HG03442 (cell line): ENCODE measurements at regions not wholly inside any gene's neighbourhood (a gene's known extent, or its start where the extent isn't known, plus 50 kb on each side); places are given as distances from the start of the nearest gene placed in this dataset.
"Not testable (repeated sequence)": the region's sequence is repeated elsewhere in the genome, so short reads cannot be mapped to it uniquely, and the experiment has no call there.

ENCODE experiments used
- ATAC-seq: cut with Tn5 transposase; IDR thresholded peaks from one replicate; pipeline ENCODE4 v1.9.1; 2021; ENCODE audit warnings: mild to moderate bottlenecking, moderate library complexity; ENCODE audit not compliant: unreplicated experiment

GRCh38 chr13:26896986-26897668 lies 136.5 kb upstream of the GPR12 start:
- no peak for ATAC-seq

- ATAC-seq, result no peak
These were observed 135.4 kb upstream of the GPR12 start for GRCh38 chr13:26895808-26896466.

- ATAC-seq, result no peak
These were observed 134.7 kb upstream of the GPR12 start for GRCh38 chr13:26895081-26895807.

- ATAC-seq, result no peak
These were observed 128.0 kb upstream of the GPR12 start for GRCh38 chr13:26888632-26889031.

GRCh38 chr13:26887594-26887993 lies 127.0 kb upstream of the GPR12 start:
- ATAC-seq, result no peak

- ATAC-seq, result no peak
These were observed 123.1 kb upstream of the GPR12 start for GRCh38 chr13:26883613-26884257.

GRCh38 chr13:26882731-26883130 lies 122.1 kb upstream of the GPR12 start:
- no peak for ATAC-seq

GRCh38 chr13:26881154-26881553 lies 120.6 kb upstream of the GPR12 start:
- no peak for ATAC-seq

GRCh38 chr13:26880735-26881134 lies 120.1 kb upstream of the GPR12 start:
- no peak for ATAC-seq

- no peak for ATAC-seq
These were observed 117.9 kb upstream of the GPR12 start for GRCh38 chr13:26878438-26878837.

- ATAC-seq, result no peak
These were observed 112.8 kb upstream of the GPR12 start for GRCh38 chr13:26873386-26873698.

GRCh38 chr13:26872525-26873385 lies 112.2 kb upstream of the GPR12 start:
- no peak for ATAC-seq

- ATAC-seq, result no peak
These were observed 107.0 kb upstream of the GPR12 start for GRCh38 chr13:26867451-26868091.

- no peak for ATAC-seq
These were observed 104.0 kb upstream of the GPR12 start for GRCh38 chr13:26864576-26864975.

GRCh38 chr13:26861941-26862340 lies 101.4 kb upstream of the GPR12 start:
- no peak for ATAC-seq

- no peak for ATAC-seq
These were observed 95.3 kb upstream of the GPR12 start for GRCh38 chr13:26855921-26856320.

GRCh38 chr13:26855071-26855470 lies 94.5 kb upstream of the GPR12 start:
- ATAC-seq, result no peak

- no peak for ATAC-seq
These were observed 92.7 kb upstream of the GPR12 start for GRCh38 chr13:26853323-26853722.

- ATAC-seq, result no peak
These were observed 86.7 kb upstream of the GPR12 start for GRCh38 chr13:26847281-26847680.

GRCh38 chr13:26845063-26845462 lies 84.5 kb upstream of the GPR12 start:
- not testable (repeated sequence) for ATAC-seq
